HG03175 (cell line): ENCODE measurements at regions not wholly inside any gene's neighbourhood (a gene's known extent, or its start where the extent isn't known, plus 50 kb on each side); places are given as distances from the start of the nearest gene placed in this dataset.

Source experiments
- ATAC-seq: cut with Tn5 transposase; IDR thresholded peaks from one replicate; pipeline ENCODE4 v1.9.1; 2021; ENCODE audit warnings: mild to moderate bottlenecking, moderate library complexity; ENCODE audit not compliant: unreplicated experiment

- no peak for ATAC-seq
These were observed 744.3 kb upstream of the ACVR2A start for GRCh38 chr2:147100406-147101035.

GRCh38 chr2:147099845-147100244 lies 745.0 kb upstream of the ACVR2A start:
- ATAC-seq, result no peak

GRCh38 chr2:147098940-147099339 lies 745.9 kb upstream of the ACVR2A start:
- ATAC-seq, result no peak

GRCh38 chr2:147097747-147098146 lies 747.1 kb upstream of the ACVR2A start:
- no peak for ATAC-seq

GRCh38 chr2:147096671-147097070 lies 748.2 kb upstream of the ACVR2A start:
- no peak for ATAC-seq

GRCh38 chr2:147095376-147095775 lies 749.5 kb upstream of the ACVR2A start:
- ATAC-seq, result no peak

- no peak for ATAC-seq
These were observed 750.8 kb upstream of the ACVR2A start for GRCh38 chr2:147094077-147094476.

GRCh38 chr2:147092266-147092665 lies 752.6 kb upstream of the ACVR2A start:
- no peak for ATAC-seq

GRCh38 chr2:147091448-147091847 lies 753.4 kb upstream of the ACVR2A start:
- no peak for ATAC-seq

GRCh38 chr2:147088871-147089270 lies 756.0 kb upstream of the ACVR2A start:
- no peak for ATAC-seq

GRCh38 chr2:147086715-147087114 lies 758.1 kb upstream of the ACVR2A start:
- no peak for ATAC-seq

- ATAC-seq, result no peak
These were observed 761.2 kb upstream of the ACVR2A start for GRCh38 chr2:147083664-147084063.

- peak; percentile 89 for ATAC-seq
These were observed 761.8 kb upstream of the ACVR2A start for GRCh38 chr2:147082850-147083522.

- no peak for ATAC-seq
These were observed 763.0 kb upstream of the ACVR2A start for GRCh38 chr2:147081831-147082230.

GRCh38 chr2:147076634-147077033 lies 768.2 kb upstream of the ACVR2A start:
- ATAC-seq, result no peak

GRCh38 chr2:147068071-147068470 lies 776.8 kb upstream of the ACVR2A start:
- ATAC-seq, result no peak

GRCh38 chr2:147067136-147067535 lies 777.7 kb upstream of the ACVR2A start:
- no peak for ATAC-seq

- ATAC-seq, result no peak
These were observed 782.8 kb upstream of the ACVR2A start for GRCh38 chr2:147062073-147062472.

GRCh38 chr2:147061269-147061668 lies 783.6 kb upstream of the ACVR2A start:
- no peak for ATAC-seq

GRCh38 chr2:147057892-147058490 lies 786.8 kb upstream of the ACVR2A start:
- ATAC-seq, result no peak

GRCh38 chr2:147051814-147052213 lies 793.0 kb upstream of the ACVR2A start:
- ATAC-seq, result no peak

- ATAC-seq, result no peak
These were observed 793.6 kb upstream of the ACVR2A start for GRCh38 chr2:147051248-147051647.
